Ureter (tissue), 1 donor: ENCODE measurements at regions not wholly inside any gene's neighbourhood (a gene's known extent, or its start where the extent isn't known, plus 50 kb on each side); places are given as distances from the start of the nearest gene placed in this dataset.
"Not testable (repeated sequence)": the region's sequence is repeated elsewhere in the genome, so short reads cannot be mapped to it uniquely, and the experiment has no call there.

Experiments used
- DNase-seq: peaks from one replicate; pipeline ENCODE4 v3.0.0-alpha.2; 2020; ENCODE audit warnings: low spot score
- donor health status: DM: yes; HTN: yes; CAD: no.

DNA sequence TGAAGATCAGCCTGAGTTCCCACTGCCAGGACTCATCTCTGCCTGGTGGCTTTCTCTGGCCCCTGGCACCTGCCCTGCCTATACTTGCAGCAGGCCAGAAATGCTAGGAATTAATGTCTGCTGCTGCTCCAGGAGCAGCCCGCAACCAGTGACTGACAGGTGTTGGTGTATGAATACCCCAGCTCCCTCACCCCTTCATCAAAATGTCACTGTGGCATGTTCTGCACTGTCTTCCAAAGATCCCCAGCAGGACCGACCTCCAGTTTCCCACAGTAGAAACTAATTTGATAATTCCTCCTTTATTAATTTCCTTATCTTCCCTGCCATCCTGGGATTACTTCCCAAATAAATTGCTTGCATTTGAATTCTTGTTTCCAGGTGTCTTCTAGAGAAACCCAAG lies 425.4 kb downstream of the BCOR start:
- DNase-seq, result no peak

- DNase-seq, result no peak
These were observed 423.1 kb downstream of the BCOR start for GRCh38 chrX:39674490-39675161.

DNA sequence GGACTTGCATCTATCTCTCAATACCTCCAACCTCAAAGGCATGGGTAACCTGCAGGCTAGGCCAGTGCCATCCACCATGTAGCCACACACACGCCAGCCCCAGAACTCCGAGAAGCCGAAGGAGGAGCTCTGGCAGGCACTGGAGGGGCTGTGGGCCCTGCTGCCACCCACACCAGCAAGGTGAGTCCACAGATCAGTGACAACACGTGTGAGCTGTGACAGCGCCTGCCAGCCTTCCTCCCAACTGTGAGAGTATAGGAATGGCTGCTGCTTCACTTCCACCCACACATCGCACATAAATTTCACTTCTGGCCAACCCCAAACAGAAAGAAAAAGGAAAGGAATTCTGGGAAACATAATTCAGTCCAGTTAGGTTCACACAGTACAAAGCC lies 422.6 kb downstream of the BCOR start:
- no peak for DNase-seq

DNA sequence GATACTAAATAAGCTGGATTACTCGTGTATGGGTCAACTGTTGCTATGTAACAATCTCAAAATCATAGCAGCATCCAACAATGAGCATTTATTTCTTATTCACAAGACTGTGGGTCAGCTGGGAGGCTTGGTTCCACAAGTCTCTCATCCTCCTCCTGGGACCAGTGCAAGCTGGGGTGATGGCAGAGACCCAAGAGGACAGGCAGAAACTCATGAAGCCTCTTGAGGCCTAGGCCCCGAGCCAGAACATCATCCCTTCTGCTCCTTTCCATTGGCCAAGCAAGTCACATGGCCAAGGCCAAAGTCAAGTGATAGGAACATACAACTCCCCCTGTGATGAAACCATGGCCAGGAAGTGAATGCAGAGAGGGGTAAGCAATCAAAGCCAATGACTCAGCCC lies 422.1 kb downstream of the BCOR start:
- no peak for DNase-seq

GRCh38 chrX:39676434-39676833 lies 421.3 kb downstream of the BCOR start:
- no peak for DNase-seq

DNA sequence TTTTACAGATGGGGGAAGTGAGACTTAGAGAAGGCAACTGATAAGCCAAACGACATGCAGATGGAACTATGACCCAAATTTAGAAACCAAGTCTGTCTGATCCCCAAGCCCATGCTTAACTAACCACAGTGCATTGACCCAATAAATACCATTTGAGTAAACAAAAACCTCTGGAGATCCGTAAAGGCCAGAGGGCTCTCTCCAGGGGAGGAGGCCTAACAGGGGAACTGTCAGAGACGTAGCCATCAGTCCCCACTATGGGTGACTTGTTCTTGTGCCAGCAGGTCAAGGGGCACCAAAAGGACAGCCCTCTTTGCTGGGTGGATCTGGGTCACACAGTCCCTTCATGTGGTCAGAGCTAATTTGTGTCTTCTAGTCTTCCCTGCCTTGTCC lies 420.2 kb downstream of the BCOR start:
- no peak for DNase-seq

DNA sequence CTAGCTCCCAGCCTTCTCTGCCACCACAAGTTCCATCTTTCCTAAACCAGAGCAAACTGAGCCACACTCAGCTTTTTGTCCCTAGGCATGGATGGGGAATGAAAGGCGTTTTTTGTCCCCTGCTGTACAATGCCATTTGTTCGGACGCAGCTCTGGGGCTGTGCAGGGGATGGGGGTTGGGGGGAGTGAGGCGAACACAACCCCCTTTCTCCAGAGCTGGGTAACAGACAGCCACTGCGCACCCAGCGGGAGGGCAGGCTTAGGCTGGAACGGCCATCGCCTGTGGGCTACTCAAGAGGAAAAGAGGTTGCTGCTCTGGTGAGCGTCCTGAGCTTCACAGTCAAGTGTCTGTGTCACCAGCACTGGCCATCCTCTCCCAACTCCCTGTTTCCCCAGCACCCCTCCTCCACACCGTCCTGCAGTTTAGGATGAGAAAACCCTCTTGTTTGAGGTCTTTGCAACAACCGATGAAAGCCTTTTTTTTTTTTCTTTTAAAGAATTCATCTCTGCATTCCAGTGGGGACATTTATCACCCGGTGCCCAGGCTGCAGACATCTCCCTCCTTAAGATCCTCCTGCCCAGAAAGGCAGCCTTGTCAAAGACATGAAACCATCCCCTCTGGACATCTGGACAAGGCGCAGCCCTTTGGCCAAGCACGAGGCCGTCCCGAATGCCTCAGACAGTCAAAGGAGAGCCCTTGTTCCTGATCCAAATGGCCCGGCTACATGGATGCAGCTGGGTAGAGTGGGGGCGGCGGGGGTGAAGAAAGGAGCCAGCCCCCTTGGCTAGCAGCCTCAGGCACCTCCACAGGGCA lies 419.6 kb downstream of the BCOR start:
- no peak for DNase-seq

DNA sequence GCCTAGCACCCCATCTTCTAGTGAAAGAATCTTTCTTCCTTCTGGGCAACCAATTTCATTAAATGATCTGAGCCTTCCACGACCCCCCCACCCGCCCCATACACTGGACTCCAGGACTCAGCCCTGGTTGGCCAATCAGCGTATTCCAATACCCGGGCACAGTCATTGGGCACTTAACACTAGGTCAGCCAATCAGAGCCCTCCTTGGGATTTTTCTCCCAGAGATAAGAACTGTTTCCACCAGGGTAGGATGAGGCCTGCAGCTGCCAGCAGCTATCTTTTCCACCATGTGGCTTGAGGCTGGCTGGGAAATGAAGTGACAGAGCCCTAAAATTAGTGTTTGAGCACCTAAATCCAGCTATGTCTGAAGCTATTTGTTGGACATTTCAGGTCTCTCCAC lies 418.8 kb downstream of the BCOR start:
- no peak for DNase-seq

GRCh38 chrX:39679497-39680157 lies 418.1 kb downstream of the BCOR start:
- no peak for DNase-seq

- no peak for DNase-seq
These were observed 415.9 kb downstream of the BCOR start for GRCh38 chrX:39681885-39682284.

DNA sequence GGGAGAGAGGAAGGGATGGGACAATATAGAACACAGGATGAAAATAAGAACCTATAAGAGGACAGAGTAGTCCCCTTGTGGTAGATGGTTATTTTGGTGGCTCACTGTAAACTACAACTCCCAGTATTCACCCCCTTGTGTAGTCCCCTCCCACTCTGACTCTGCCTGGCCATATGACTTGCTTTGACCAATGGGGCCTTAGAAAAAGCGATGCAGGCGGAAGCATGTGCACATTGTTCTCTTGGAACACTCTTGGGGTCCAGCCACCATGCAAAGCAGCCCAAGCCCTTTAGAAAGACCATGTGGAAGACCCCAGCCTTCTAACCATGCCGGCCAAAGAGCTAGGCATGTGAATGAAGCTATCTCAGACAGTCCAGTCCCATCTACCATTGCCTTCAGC lies 415.0 kb downstream of the BCOR start:
- no peak for DNase-seq

- no peak for DNase-seq
These were observed 409.6 kb downstream of the BCOR start for GRCh38 chrX:39688219-39688575.

DNA sequence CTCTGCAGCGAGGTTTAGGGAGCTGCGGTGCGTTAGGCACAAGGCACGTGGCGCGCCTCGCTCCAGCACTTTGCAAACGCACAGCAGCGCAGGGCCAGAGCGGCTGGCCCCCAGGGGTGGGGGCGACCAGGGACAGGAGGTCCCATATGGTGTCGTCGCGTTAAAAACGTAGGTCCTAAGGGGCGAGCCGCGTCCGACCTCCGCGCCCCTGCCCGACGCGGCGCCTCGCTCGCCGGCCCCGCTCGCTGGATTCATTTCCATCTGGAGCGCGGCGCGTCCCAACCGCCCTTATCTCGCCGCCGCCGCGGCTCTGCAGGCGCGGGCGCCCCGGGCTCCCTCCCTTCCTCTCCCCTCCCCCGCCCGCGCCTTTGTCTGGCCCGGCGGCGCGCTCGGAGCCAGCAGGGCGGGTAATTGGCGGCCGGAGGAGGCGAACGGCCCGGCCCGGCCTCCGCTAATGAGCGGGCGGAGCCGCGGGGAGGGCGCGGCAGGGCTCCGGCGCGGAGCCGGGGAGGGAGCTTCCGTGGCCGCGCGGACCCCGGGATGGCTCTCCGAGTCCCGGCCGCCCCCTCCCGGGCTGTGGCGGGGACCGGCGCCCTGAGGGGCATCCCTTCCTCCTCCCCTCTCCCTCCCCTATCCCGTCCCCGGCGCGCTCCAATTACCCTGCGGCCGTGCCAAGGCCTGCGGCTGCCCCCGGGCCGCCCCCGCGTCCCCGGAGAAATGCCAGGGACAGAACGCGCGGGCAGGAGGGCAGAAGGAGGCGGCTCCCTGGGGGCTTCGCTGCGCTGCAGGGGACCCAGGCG lies 409.0 kb downstream of the BCOR start:
- DNase-seq, result no peak

GRCh38 chrX:39689376-39690104 lies 408.2 kb downstream of the BCOR start:
- DNase-seq, result no peak

DNA sequence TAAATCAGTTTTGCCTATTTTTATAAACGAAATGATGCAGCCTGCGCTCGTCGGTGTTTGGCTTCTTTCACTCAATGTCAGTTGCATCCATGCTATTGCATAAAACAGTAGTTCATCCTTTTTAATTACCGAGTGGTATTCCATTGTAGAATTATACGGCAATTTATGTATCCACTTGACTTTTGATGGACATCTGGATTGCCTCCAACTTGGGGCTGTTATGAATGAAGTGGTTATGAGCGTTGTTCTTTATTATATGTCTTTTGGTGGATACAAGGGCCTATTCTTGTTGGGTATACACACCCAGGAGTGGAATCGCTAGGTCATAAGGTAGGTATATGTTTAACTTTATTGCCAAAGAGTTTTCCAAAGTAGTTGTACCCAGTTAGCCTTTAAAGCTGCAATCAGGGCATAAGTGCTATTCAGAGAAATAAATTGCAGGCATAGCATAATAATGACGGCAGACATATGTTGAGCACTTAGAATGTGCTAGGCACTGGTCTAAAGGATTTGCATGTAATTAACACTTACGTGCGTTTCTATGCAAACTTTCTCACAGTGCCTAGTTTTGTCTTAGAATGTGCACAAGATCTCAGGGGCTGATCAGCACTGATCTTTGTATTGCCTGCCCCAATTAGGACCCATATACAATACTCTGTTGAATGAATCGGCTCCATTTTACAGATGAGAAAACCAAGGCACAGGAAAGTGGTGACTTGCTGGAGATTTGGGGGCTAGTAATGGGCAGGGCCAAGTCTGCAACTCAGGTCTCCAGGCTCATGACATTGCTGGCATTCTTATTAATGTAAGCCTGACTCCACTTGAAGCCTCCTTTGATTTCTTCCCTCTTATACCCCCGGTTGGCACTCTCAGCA lies 407.0 kb downstream of the BCOR start:
- no peak for DNase-seq

DNA sequence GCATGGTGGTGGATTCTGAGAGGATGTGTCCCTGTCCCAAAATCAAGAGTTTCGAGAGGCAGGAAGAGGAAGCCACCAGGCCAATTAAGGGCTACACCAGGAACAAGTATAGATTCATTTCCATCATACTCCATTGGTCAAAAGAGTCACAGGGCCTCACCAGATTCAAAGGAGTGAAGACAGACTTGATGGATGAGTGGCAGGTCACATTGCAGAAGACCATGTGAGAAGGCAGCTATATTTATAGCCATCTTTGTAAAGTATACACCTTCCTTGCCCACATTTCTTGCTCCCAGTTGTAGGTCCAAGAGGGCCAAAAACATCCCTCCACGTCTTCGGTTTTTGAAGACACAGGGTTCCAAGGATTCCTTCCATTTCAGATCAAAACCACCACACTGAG lies 406.0 kb downstream of the BCOR start:
- DNase-seq, result no peak

- no peak for DNase-seq
These were observed 405.0 kb downstream of the BCOR start for GRCh38 chrX:39692796-39693195.

- no peak for DNase-seq
These were observed 404.5 kb downstream of the BCOR start for GRCh38 chrX:39693298-39693697.

DNA sequence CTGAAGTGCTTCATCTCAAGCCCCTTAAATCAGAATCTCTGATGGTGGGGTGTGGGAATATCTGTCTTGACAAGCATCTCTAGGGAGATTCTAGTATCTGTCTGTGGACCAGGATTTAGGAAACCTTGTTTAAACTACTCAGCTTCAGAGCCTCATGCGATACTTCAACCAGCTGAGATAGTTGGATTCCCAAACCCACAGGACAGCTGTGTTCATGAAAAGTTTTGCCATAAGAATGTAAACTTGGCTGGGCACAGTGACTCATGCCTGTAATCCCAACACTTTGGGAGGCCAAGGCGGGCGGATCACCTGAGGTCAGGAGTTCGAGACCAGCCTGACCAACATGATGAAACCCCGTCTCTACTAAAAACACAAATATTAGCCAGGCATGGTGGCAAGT lies 395.1 kb downstream of the BCOR start:
- DNase-seq, result not testable (repeated sequence)

DNA sequence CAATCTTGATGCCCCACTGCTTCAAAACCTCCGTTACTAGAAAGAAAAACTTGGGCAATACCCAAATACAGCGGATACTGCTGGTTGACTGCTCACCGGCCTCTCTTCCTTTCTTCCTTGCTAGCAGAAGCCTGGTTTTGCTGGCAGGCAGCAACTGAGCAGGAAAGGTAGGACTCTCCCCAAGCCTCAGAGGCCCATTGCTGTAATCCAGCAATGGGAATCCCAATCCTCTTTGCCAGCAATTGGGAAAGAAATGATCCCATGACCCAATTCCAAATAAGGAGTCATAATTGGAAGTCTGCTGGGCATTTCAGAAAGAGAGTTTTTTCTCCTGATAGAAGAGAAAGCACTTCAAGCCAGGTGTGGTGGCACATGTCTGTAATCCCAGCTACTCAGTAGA lies 394.5 kb downstream of the BCOR start:
- no peak for DNase-seq

GRCh38 chrX:39704590-39704989 lies 393.2 kb downstream of the BCOR start:
- DNase-seq, result no peak
